Kidney epithelial cell (primary cell): ENCODE measurements at regions not wholly inside any gene's neighbourhood (a gene's known extent, or its start where the extent isn't known, plus 50 kb on each side); places are given as distances from the start of the nearest gene placed in this dataset.

Experiments
- DNase-seq: peaks from one replicate; pipeline ENCODE4 v3.0.0-alpha.2; 2010; ENCODE audit warnings: low read depth
- H3K27me3 ChIP-seq: 2 replicates; pipeline ENCODE4 v1.6.0; 2011; ENCODE audit warnings: low read length; ENCODE audit not compliant: control insufficient read depth, insufficient read depth
- H3K36me3 ChIP-seq: 2 replicates; pipeline ENCODE4 v1.5.1; 2011; ENCODE audit warnings: low read length; ENCODE audit not compliant: control insufficient read depth, insufficient read depth
- H3K4me3 ChIP-seq: 2 replicates; pipeline ENCODE4 v1.5.1; 2011; ENCODE audit warnings: low read depth, mild to moderate bottlenecking, control low read depth, low read length
- CTCF ChIP-seq: IDR thresholded peaks from 2 replicates; pipeline ENCODE4 v1.5.1; 2011; ENCODE audit warnings: mild to moderate bottlenecking, moderate library complexity, low read length, control low read depth, inconsistent platforms; ENCODE audit not compliant: insufficient read depth, poor library complexity, severe bottlenecking

- Histone ChIP-seq H3K27me3 (no peaks in the 10 kb centered on the region), H3K4me3 (no peak overlapping the region), H3K36me3 (no peaks in the 10 kb centered on the region)
- no peak for TF ChIP-seq CTCF
- DNase-seq: no peak
Observed at GRCh38 chr3:23752126-23752525, 53.6 kb upstream of the UBE2E1 start.

- no peak overlapping the region for H3K4me3 ChIP-seq
- no peak for TF ChIP-seq CTCF
- no peak for DNase-seq
- H3K27me3 ChIP-seq: no peaks in the 10 kb centered on the region
- H3K36me3 ChIP-seq: no peaks in the 10 kb centered on the region
Observed at GRCh38 chr3:23754215-23754614, 51.5 kb upstream of the UBE2E1 start.
